ENCODE measurements at regions not wholly inside any gene's neighbourhood (a gene's known extent, or its start where the extent isn't known, plus 50 kb on each side); places are given as distances from the start of the nearest gene placed in this dataset.
"Not testable (repeated sequence)": the region's sequence is repeated elsewhere in the genome, so short reads cannot be mapped to it uniquely, and the experiment has no call there.

DNA sequence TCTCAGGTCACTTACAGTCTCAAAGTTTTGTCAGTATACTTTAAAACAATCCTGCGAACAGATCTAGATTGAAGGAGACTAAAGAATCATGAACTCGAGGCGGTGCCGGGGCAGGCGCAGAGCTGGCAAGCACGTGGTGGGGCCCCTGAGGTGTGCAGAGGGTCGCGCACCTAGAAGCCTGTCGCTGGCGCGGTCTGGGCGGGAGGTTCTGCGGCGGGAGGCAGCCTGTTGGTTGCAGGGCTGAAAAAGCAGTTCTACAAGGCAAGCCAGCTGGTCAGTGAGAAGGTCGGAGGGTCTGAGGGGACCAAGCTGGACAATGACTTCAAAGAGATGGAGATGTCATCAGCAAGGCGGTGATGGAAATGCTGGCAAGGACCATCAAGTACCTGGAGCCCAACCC is 147.0 kb downstream of the GOSR1 start:
- TF ChIP-seq CEBPG (CRISPR knock-in tag; IDR thresholded peaks at IDR 0.05); CEBPG (tag; conservative IDR thresholded peaks at IDR 0.05 in 1 of 2, IDR thresholded peaks at IDR 0.05 in 1 of 2); CHD1 (IDR thresholded peaks at IDR 0.05; ENCODE audit: low read length); POLR2A (conservative IDR thresholded peaks at IDR 0.05); HDAC1 (IDR thresholded peaks at IDR 0.05): not testable (repeated sequence)
